Ectodermal cell (in vitro differentiated cells): ENCODE measurements at regions not wholly inside any gene's neighbourhood (a gene's known extent, or its start where the extent isn't known, plus 50 kb on each side); places are given as distances from the start of the nearest gene placed in this dataset.

ENCODE experiments used
- H3K27ac ChIP-seq: 2 replicates; pipeline ENCODE4 v1.7.0; 2013; ENCODE audit warnings: mild to moderate bottlenecking, low read depth, low read length; ENCODE audit not compliant: insufficient read depth, poor library complexity, severe bottlenecking
- H3K27me3 ChIP-seq: 2 replicates; pipeline ENCODE4 v1.7.0; 2013; ENCODE audit warnings: mild to moderate bottlenecking, low read length; ENCODE audit not compliant: insufficient read depth, control insufficient read depth, poor library complexity, severe bottlenecking
- H3K36me3 ChIP-seq: one replicate; pipeline ENCODE4 v1.7.0; 2013; ENCODE audit warnings: low read length; ENCODE audit not compliant: control insufficient read depth, insufficient read depth
- H3K4me1 ChIP-seq: one replicate; pipeline ENCODE4 v1.7.0; 2013; ENCODE audit warnings: low read length; ENCODE audit not compliant: control insufficient read depth, insufficient read depth
- H3K4me3 ChIP-seq: 2 replicates; pipeline ENCODE4 v1.7.0; 2013; ENCODE audit warnings: low read depth, low read length, control low read depth; ENCODE audit not compliant: insufficient read depth
- H3K9me3 ChIP-seq: 2 replicates; pipeline ENCODE4 v1.7.0; 2013; ENCODE audit warnings: mild to moderate bottlenecking, low read length, moderate library complexity; ENCODE audit not compliant: control insufficient read depth
- WGBS, 2 experiments: methylation state at CpG; one replicate each; pipeline ENCODE4 v1.1.7; 2013; ENCODE audit warnings: missing lambda C conversion rate in 2 of 2; 5-methylcytosine and 5-hydroxymethylcytosine counted together

- no peak overlapping the region for H3K27ac ChIP-seq
- WGBS, 2 experiments, result 47 to 59% methylated on average over 7 to 9 of the region's 9 CpGs
- H3K27me3 ChIP-seq, result peaks cover 49% of the 10 kb centered on the region
- peaks cover 14% of the 10 kb centered on the region for H3K4me1 ChIP-seq
- no peak overlapping the region for H3K4me3 ChIP-seq
- H3K36me3 ChIP-seq, result no peaks in the 10 kb centered on the region
- H3K9me3 ChIP-seq, result no peaks in the 10 kb centered on the region
Observed at GRCh38 chr15:88403351-88403791, 63.8 kb downstream of the MRPL46 start.

- Histone ChIP-seq H3K4me1 (peaks cover 14% of the 10 kb centered on the region), H3K36me3 (no peaks in the 10 kb centered on the region), H3K27ac (no peak overlapping the region), H3K9me3 (no peaks in the 10 kb centered on the region), H3K4me3 (no peak overlapping the region), H3K27me3 (peaks cover 58% of the 10 kb centered on the region)
- WGBS, 2 experiments, result 58 to 64% methylated on average over 10 of the region's 10 CpGs
Observed at GRCh38 chr15:88401996-88402656, 65.1 kb downstream of the MRPL46 start.

DNA sequence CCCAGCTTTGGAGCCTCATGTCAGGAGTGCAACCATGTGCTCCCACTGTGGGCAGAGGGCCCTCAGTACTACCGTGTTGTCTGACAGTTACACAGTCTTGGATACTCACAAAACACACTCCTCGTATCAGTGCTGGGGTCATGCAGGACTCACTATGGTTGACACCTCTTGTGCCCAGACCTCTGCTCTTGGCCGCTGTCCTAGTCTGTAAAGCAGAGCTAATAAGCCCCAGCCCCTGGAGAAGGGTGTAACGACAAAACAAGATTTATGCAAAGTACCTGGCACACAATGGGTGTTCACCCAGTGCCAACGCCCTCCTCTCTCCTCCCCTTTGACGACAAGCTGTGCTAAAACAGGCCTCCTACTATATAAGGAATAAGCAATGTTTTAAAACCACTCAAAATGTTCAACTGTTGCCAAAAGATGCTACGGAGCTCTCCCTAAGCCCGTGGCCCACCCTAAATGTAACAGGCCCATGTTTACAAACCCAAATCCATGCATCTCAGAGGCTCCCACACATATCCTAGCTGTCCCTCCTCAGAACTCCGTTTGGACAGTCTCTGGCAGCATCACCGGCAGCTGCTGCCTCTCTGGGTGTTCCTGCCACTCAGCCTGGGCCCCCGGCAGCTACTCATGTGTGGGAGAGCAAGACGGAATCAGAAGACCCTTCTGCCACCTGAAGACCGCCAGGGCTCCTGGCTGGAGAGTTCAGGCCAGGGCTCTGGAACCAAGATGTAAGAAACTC is 65.8 kb downstream of the MRPL46 start:
- H3K4me1 ChIP-seq, result peaks cover 18% of the 10 kb centered on the region
- peaks cover 58% of the 10 kb centered on the region for H3K27me3 ChIP-seq
- H3K4me3 ChIP-seq, result no peak overlapping the region
- WGBS, 2 experiments, result 81% methylated on average over 13 of the region's 13 CpGs
- no peaks in the 10 kb centered on the region for H3K36me3 ChIP-seq
- no peaks in the 10 kb centered on the region for H3K9me3 ChIP-seq
- no peak overlapping the region for H3K27ac ChIP-seq

DNA sequence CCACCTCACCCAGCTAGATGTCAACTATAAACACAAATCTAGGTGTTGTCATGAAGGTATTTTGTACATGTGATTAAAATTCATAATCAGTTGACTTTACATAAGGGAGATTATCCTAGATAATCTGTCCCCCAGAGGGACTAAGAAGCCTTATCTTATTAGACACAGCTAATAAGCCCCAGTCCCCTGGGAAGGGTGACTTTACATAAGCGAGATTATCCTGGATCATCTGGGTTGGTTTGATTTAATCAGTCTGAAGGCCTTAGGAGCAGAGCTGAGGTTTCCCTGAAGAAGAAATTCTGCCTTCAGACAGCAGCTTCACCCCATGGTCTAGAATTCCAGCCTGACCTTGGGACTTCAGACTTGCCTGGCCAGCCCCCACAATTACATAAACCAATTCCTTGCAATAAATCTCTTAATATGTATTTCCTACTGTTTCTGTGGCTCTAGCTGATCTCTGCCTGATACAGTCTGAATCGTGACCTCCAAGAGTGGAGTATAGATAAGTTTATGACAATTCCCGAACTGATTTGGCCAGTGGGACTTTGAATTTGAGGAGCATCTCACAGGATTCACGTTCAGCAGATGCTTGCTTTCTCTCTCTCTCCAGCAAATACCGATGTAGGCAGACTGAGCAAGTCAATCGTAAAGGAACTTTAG is 66.5 kb downstream of the MRPL46 start:
- no peaks in the 10 kb centered on the region for H3K36me3 ChIP-seq
- H3K27me3 ChIP-seq, result peaks cover 55% of the 10 kb centered on the region
- no peak overlapping the region for H3K4me3 ChIP-seq
- no peak overlapping the region for H3K27ac ChIP-seq
- 91 to 92% methylated on average over 6 of the region's 6 CpGs for WGBS, 2 experiments
- peaks cover 25% of the 10 kb centered on the region for H3K4me1 ChIP-seq
- H3K9me3 ChIP-seq, result no peaks in the 10 kb centered on the region

- Histone ChIP-seq H3K4me1 (peaks cover 25% of the 10 kb centered on the region), H3K27me3 (peaks cover 51% of the 10 kb centered on the region), H3K9me3 (no peaks in the 10 kb centered on the region), H3K36me3 (no peaks in the 10 kb centered on the region), H3K27ac (no peak overlapping the region), H3K4me3 (no peak overlapping the region)
- WGBS, 2 experiments, result 89 to 90% methylated on average over 5 of the region's 5 CpGs
Observed at GRCh38 chr15:88400084-88400483, 67.1 kb downstream of the MRPL46 start.

GRCh38 chr15:88399021-88399685 is 68.0 kb downstream of the MRPL46 start:
- H3K9me3 ChIP-seq, result no peaks in the 10 kb centered on the region
- no peak overlapping the region for H3K4me3 ChIP-seq
- no peaks in the 10 kb centered on the region for H3K36me3 ChIP-seq
- peaks cover 52% of the 10 kb centered on the region for H3K27me3 ChIP-seq
- H3K27ac ChIP-seq, result no peak overlapping the region
- WGBS, 2 experiments, result 94 to 95% methylated on average over 9 of the region's 9 CpGs
- peaks cover 25% of the 10 kb centered on the region for H3K4me1 ChIP-seq

- Histone ChIP-seq H3K4me3 (no peak overlapping the region), H3K4me1 (peaks cover 25% of the 10 kb centered on the region), H3K27me3 (peaks cover 52% of the 10 kb centered on the region), H3K27ac (no peak overlapping the region), H3K9me3 (no peaks in the 10 kb centered on the region), H3K36me3 (no peaks in the 10 kb centered on the region)
- WGBS, 2 experiments, result 89 to 100% methylated on average over 1 of the region's 1 CpG
Observed at GRCh38 chr15:88398011-88398410, 69.2 kb downstream of the MRPL46 start.

GRCh38 chr15:88397506-88397905 is 69.7 kb downstream of the MRPL46 start:
- H3K4me1 ChIP-seq, result peaks cover 21% of the 10 kb centered on the region
- no peak overlapping the region for H3K4me3 ChIP-seq
- H3K27ac ChIP-seq, result no peak overlapping the region
- no peaks in the 10 kb centered on the region for H3K36me3 ChIP-seq
- H3K27me3 ChIP-seq, result peaks cover 52% of the 10 kb centered on the region
- no peaks in the 10 kb centered on the region for H3K9me3 ChIP-seq
- 92 to 94% methylated on average over 6 of the region's 6 CpGs for WGBS, 2 experiments

DNA sequence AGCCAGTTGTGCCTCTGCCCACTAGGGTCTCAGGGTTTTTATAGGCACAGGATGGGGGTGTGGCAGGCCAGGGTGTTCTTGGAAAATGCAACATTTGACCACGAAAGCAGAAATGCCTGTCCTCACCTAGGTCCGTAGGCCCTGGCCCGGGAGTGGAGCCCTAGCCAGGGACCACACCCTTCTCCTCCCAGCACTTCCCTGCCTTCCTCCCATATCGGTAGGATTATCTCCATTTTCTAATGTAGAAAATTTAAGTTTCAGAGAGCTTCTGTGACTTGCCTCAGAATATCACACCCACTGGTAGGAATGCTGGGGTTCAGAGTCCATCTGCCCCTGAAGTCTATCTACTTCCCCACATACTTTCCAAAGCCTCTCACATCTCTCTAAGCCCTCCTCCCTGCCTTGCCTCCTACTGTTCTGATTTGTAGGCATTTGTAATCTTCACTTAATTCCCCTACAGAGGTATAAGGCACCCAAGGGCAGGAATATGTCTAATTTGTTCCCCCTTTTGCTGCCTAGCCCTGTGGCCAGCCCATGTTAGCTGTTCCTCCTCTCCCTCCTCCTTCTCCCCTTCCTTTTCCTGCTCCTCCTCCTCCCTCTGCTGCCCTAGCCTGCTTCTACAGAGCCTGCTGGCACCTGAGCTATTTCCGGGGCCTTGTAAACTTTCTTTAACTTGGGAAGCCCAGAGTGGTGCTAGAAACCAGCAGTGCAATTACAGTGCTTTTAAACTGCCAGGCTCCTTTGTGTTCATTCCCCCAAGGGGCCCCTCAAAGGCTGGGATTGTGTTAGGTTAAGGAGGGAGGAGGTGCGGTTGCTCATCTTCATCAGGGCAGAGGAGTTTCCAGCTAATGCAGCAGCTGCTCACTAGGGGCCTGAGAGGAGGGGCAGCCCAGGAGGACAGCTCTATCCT is 71.1 kb downstream of the MRPL46 start:
- H3K36me3 ChIP-seq, result no peaks in the 10 kb centered on the region
- no peak overlapping the region for H3K27ac ChIP-seq
- H3K9me3 ChIP-seq, result no peaks in the 10 kb centered on the region
- H3K4me1 ChIP-seq, result peaks cover 12% of the 10 kb centered on the region
- no peak overlapping the region for H3K4me3 ChIP-seq
- 61 to 65% methylated on average over 6 of the region's 6 CpGs for WGBS, 2 experiments
- peaks cover 39% of the 10 kb centered on the region for H3K27me3 ChIP-seq
